Nephron progenitor cell (in vitro differentiated cells): ENCODE measurements at regions not wholly inside any gene's neighbourhood (a gene's known extent, or its start where the extent isn't known, plus 50 kb on each side); places are given as distances from the start of the nearest gene placed in this dataset.

Experiments
- DNase-seq: peaks from one replicate; pipeline ENCODE4 v3.0.0; 2021
- H3K27ac Mint-ChIP-seq: 2 replicates; pipeline ENCODE4 v1.8.0; 2021; ENCODE audit warnings: mild to moderate bottlenecking, moderate library complexity, mixed read lengths
- H3K27me3 Mint-ChIP-seq: 2 replicates; pipeline ENCODE4 v1.8.0; 2021; ENCODE audit warnings: mild to moderate bottlenecking, low read depth, mixed read lengths; ENCODE audit not compliant: poor library complexity
- H3K36me3 Mint-ChIP-seq: 2 replicates; pipeline ENCODE4 v1.8.0; 2021; ENCODE audit warnings: low read depth, mixed read lengths
- H3K4me1 Mint-ChIP-seq: 2 replicates; pipeline ENCODE4 v1.8.0; 2021; ENCODE audit warnings: mixed read lengths
- H3K4me3 Mint-ChIP-seq: 2 replicates; pipeline ENCODE4 v1.8.0; 2021; ENCODE audit warnings: mild to moderate bottlenecking, moderate library complexity, mixed read lengths
- H3K9me3 Mint-ChIP-seq: 2 replicates; pipeline ENCODE4 v1.8.0; 2021; ENCODE audit warnings: mild to moderate bottlenecking, moderate library complexity, mixed read lengths
- CTCF ChIP-seq: fragments of 200-600 bp; sonication (generic); IDR thresholded peaks from 2 replicates; pipeline ENCODE4 v1.5.0; 2021; ENCODE audit warnings: antibody characterized with exemption

GRCh38 chr14:76607510-76607909, 153.8 kb upstream of the VASH1 start:
- no peaks in the 10 kb centered on the region for H3K36me3 Mint-ChIP-seq
- no peak overlapping the region for H3K27ac Mint-ChIP-seq
- no peak for TF ChIP-seq CTCF

GRCh38 chr14:76612654-76613053, 148.6 kb upstream of the VASH1 start:
- Mint-ChIP-seq H3K36me3 (peaks cover 8% of the 10 kb centered on the region), H3K4me3 (no peak overlapping the region)

More at GRCh38 chr14:76607510-76607909, 153.8 kb upstream of the VASH1 start:
- Mint-ChIP-seq H3K27me3 (peaks cover 21% of the 10 kb centered on the region), H3K4me3 (no peak overlapping the region), H3K9me3 (no peaks in the 10 kb centered on the region), H3K4me1 (peaks cover 31% of the 10 kb centered on the region)
- no peak for DNase-seq

GRCh38 chr14:76613616-76614015, 147.7 kb upstream of the VASH1 start:
- Mint-ChIP-seq H3K27me3 (no peaks in the 10 kb centered on the region), H3K9me3 (peaks cover 29% of the 10 kb centered on the region), H3K4me1 (peaks cover 5% of the 10 kb centered on the region), H3K4me3 (no peak overlapping the region), H3K36me3 (peaks cover 8% of the 10 kb centered on the region), H3K27ac (no peak overlapping the region)
- no peak for TF ChIP-seq CTCF
- no peak for DNase-seq

More at GRCh38 chr14:76612654-76613053, 148.6 kb upstream of the VASH1 start:
- TF ChIP-seq CTCF = no peak
- Mint-ChIP-seq H3K4me1 (peaks cover 9% of the 10 kb centered on the region), H3K27ac (no peak overlapping the region), H3K9me3 (peaks cover 19% of the 10 kb centered on the region), H3K27me3 (no peaks in the 10 kb centered on the region)
- DNase-seq = no peak

GRCh38 chr14:76615331-76615730, 145.9 kb upstream of the VASH1 start:
- Mint-ChIP-seq H3K9me3 (peaks cover 34% of the 10 kb centered on the region), H3K4me3 (no peak overlapping the region), H3K27me3 (no peaks in the 10 kb centered on the region), H3K4me1 (peaks cover 5% of the 10 kb centered on the region), H3K36me3 (peaks cover 8% of the 10 kb centered on the region), H3K27ac (no peak overlapping the region)
- TF ChIP-seq CTCF = no peak
- no peak for DNase-seq

GRCh38 chr14:76617440-76617839, 143.8 kb upstream of the VASH1 start:
- Mint-ChIP-seq H3K36me3 (peaks cover 8% of the 10 kb centered on the region), H3K27me3 (peaks cover 9% of the 10 kb centered on the region), H3K4me3 (no peak overlapping the region), H3K4me1 (no peaks in the 10 kb centered on the region), H3K27ac (no peak overlapping the region), H3K9me3 (peaks cover 34% of the 10 kb centered on the region)
- no peak for DNase-seq
- TF ChIP-seq CTCF = no peak

GRCh38 chr14:76636602-76637001, 124.7 kb upstream of the VASH1 start:
- TF ChIP-seq CTCF = no peak
- H3K27ac Mint-ChIP-seq = no peak overlapping the region
- DNase-seq = no peak
- H3K4me3 Mint-ChIP-seq = no peak overlapping the region
- peaks cover 14% of the 10 kb centered on the region for H3K27me3 Mint-ChIP-seq
- peaks cover 5% of the 10 kb centered on the region for H3K9me3 Mint-ChIP-seq
- no peaks in the 10 kb centered on the region for H3K4me1 Mint-ChIP-seq
- H3K36me3 Mint-ChIP-seq = no peaks in the 10 kb centered on the region
